K562 (cell line): ENCODE measurements at regions not wholly inside any gene's neighbourhood (a gene's known extent, or its start where the extent isn't known, plus 50 kb on each side); places are given as distances from the start of the nearest gene placed in this dataset.

Experiments
- CBX8 ChIP-seq: fragments of 200-600 bp; sonication (generic); IDR thresholded peaks from 2 replicates; pipeline ENCODE4 v1.6.1; 2012; ENCODE audit warnings: borderline replicate concordance, mixed run types, low read depth, mild to moderate bottlenecking, moderate library complexity, mixed read lengths, low read length, control low read depth, inconsistent platforms; ENCODE audit not compliant: poor library complexity, severe bottlenecking; ENCODE audit errors: extremely low read depth
- PML ChIP-seq: IDR thresholded peaks from 2 replicates; pipeline ENCODE4 v1.6.1; 2012; ENCODE audit warnings: low read length, inconsistent platforms
- PREB ChIP-seq: sonication (generic); formaldehyde crosslinking; IDR thresholded peaks from 2 replicates; pipeline ENCODE4 v1.8.1; 2023; ENCODE audit warnings: mild to moderate bottlenecking, missing genetic modification reagents
- ZNF561 ChIP-seq: fragments of 450-650 bp; formaldehyde crosslinking; conservative IDR thresholded peaks from 2 replicates; pipeline ENCODE4 v1.4.0; 2020; ENCODE audit warnings: mild to moderate bottlenecking, moderate library complexity
- TF ChIP-seq, protein P1 (sequence below): fragments of 250-450 bp; sonication (Bioruptor Pico); IDR thresholded peaks from 2 replicates; pipeline ENCODE4 v1.8.0; 2021; ENCODE audit warnings: borderline replicate concordance, mild to moderate bottlenecking, moderate library complexity; ENCODE audit not compliant: poor library complexity, severe bottlenecking

- TF ChIP-seq PREB (no peak), CBX8 (no peak), PML (no peak), ZNF561 (CRISPR knock-in tag) (no peak)
- TF ChIP-seq, protein P1, sequence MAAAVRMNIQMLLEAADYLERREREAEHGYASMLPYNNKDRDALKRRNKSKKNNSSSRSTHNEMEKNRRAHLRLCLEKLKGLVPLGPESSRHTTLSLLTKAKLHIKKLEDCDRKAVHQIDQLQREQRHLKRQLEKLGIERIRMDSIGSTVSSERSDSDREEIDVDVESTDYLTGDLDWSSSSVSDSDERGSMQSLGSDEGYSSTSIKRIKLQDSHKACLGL = no peak
These were observed 312.9 kb upstream of the CDH19 start for GRCh38 chr18:66916834-66917233.
